Right forelimb (tissue), 1 donor: ENCODE measurements at regions not wholly inside any gene's neighbourhood (a gene's known extent, or its start where the extent isn't known, plus 50 kb on each side); places are given as distances from the start of the nearest gene placed in this dataset.
A peak's percentile ranks its signal among the peaks of the same experiment; 100 is the strongest.
"Not testable (repeated sequence)": the region's sequence is repeated elsewhere in the genome, so short reads cannot be mapped to it uniquely, and the experiment has no call there.

ENCODE experiments used
- DNase-seq: peaks from one replicate; pipeline ENCODE4 v3.0.0-alpha.2; 2018

DNA sequence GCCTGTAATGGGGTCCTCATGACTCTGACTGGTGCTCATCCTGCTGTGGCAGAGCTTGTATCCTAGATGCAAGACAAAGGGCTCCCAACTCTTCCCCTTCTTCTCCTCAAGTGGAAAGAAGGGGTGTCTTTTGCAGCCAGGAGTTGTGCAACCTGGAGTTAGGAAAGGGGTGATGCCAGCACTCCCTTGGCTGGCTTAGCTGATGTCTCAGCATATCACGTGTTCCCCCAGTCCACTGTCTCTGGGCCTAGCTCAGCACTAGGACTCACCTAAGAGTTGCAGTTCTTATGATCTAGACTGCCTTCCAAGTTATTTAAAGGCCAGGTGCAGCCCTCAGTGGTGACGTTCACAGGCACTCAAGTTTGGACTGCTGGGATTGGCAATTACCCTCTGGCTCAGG lies 146.2 kb upstream of the GORAB start:
- DNase-seq = no peak

DNA sequence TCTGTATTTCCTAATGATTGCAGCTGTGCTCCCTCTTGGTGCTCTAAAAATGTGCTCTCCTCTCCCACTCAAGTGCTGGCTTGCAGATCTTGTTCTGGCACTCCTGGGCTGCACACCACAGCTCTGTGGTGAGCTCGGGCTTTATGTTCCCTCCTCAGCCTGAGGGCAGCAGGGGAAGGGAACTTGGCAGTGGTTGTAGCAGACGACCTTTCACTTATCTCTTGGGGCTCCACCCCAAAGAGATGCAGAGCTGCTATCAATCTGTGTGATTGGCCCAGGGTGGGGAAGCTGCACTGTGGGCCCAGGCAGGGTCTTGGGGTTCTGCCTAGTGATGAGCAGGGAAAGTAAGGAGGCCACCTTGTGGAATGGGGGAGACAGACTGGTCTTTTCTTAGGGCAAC lies 143.5 kb upstream of the GORAB start:
- no peak for DNase-seq

DNA sequence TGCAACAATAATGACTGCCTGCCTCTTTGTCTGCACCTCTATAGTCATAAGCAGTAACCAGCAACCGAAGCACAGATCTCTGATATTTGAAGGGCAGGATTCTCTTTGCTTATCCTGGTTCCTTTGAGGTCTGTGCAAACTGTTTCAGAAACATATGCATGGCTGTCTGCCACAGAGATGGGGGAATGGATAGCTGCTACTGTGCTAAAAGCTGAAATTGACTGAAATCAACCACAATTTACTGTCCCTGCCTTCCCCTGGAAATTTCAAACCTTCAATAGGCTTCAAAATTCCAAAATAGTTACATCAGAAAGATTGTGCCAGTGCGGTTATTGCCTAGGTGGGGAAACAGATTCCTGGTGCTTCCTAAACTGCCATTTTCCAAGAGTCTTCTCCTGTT lies 136.8 kb upstream of the GORAB start:
- no peak for DNase-seq

DNA sequence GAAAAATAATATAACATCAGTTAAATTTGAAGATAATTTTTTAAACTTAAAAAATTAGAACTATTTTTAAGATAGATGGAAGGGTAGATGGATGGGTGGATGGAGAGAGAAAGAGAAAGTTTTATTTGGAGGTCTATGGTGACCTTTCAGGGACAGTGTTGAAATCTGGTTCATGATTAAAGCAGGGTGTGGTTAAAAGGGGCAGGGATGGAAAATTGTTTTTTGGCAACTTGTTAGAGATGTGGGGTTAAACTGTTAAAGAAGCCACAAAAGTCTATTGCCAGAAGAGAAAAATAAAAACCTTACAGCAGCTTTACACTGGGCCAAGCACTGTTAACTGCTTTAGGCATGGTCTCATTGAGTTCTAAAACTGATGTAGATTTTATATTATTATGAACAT lies 134.9 kb upstream of the GORAB start:
- DNase-seq = no peak

DNA sequence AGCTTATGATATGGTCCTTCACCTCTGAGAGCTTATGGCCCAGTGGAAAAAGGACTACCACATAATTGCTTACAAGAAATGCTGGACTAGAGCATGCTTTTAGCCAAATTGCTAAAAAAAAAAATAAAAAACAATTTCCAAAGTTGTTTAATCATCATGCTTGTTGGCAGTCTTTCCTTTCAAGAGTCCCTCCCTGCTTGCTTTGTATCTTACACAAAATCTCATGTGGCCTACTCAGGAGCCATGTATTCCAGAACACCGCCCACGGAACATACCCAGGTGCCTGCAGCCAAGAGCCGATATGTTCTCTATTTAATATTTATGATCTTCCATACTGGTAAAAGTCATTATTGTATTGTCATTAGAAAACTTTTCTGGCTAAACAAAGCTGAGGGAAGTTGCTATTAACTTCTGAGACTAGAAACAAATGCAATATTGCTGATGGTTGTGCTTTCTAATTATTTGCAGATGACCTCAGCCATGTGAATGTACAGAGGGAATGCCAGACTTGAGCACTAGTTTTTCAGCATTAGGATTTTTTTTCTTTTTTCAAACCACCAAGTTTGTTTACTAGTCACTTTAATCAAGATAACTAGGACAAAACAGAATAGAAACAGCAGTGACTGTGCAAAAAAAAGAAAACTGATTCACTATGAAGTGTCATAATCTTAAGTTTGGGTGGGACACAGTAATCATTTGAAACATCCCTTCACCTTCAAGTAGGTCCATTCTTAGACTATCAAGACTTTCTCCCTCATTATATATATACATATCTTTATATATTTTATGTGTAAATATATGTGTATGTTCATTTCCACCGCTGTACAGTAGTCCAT lies 129.3 kb upstream of the GORAB start:
- no peak for DNase-seq

DNA sequence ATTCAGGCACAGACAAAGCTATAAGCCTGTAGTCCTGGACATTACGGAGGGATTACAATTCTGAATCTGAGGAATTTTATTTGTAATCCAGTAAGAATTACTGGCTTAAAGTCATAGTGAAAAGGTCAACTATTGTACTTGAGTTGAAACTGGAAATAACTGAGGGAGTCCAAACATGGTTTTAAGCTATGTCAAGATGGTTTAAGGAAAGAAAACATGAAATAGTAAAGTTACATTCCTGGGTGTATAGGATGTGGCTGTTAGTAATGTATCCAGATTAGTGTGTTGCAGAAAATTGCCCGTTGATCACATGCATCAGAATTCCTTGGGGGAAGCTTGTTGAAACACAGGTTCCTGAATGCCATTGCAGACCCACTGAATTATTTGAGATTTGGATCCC lies 124.8 kb upstream of the GORAB start:
- DNase-seq = no peak

DNA sequence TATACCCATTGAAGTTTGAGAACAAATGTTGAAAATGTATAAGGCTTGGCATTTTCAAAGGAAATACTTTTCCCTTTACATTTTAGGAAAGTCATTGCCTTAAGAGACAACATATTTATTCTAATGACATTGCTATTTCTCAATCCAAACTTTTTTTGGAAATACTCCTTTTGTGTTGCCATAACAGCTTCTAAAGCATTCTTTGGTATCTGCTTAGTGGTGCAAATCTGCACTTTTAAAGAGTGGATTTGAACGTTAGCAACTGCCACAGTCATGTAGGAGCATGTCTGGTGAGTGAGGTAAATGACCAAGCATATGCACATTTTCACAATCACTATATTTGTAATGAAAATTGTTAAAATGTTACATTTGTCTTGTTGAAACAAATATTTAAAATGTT lies 124.4 kb upstream of the GORAB start:
- no peak for DNase-seq

DNA sequence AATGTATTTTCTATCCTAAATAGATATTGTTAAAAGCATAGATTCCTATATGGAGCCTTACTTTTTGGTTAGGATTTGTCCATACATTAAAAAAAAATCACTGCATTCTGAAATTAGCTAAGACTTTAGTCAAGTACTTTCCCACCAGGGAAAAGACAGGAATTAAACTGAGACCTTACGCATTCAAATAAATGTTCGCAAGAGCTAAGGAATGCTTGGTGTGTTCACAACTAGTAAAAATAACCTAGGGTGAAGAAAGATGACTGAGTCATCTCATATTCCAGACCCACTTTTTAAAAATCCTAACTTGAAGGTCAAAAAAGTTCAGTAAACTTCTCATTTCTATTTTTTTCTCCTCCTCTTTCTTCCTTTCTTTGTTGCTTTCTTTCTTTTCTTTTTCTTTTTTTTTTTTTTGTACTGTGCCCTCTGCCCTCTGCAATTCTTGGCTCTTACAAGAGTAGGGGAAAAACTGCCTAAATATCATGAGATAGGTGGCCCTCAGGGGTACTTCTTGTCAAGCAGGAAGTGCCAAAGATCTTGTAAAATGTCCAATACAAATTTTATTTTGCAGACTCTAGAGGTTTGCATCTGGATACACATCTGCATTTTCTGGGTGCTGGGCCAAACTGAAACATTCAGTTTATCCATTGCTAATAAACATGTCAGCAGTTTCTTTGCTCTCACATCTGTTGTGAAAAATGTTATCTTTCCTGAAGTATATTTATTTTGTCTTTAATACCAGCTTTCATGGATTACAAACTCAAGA lies 121.4 kb upstream of the GORAB start:
- no peak for DNase-seq

DNA sequence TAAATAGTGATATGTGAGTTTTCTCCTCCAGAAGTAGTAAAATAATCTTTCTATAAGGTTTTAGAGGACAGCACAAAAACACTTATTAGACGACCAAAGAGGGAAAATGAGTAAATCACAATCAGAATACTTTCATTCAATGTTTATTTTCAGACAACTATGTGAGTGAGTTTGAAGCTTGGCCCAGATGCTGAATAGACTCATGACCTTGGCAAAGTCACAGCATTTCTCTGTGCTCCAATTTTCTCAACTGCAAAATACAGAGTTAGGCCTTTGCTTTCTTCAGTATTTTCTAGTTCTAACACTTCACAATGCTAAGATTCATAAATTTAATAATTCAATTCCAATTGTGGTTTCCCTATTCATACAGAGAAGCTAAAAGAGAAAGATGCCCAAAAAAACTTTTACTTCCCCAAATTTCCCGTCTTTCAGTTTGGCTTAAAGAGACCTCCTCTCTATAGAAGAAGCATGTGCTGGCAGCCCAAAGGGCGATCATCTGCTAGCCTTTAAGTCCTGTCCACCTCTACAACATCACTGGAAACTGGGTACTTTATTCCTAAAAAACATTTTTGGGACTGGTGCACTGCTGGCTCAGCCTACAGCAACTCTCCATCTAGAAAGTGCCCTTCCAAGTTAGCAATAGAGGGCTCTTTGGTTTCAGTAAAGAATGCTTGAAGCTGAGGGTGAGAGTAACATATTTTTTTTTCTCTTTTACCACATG lies 116.8 kb upstream of the GORAB start:
- no peak for DNase-seq

DNA sequence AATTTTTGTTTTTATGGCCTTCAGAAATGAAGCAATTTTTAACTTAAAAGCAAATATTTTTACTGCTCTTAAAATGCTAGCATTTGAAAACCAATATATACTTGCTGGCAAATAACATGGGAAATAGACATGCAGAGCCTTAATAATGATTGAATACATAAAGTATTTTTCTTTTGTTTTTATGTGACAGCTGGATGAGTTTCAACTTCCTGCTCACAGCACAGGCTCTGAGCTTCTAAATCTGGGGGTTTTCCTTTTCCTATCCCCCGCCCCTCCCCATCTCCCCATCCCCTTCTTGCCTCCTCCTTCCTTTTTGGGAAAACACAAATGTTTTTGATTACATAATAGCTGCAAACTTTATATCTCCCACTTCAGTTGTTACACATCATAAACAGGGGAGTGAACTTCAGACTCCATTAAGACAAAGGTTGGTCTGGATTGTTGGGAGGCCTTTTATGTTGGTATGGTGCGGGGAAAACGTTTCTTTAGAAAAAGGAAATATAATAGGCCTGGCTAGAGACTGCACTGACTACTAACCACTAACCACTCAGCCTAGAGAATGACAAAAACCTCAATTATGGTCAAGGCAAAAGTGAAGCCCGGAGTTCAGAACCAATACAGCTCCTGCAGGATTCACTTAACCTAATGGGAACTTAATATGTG lies 116.1 kb upstream of the GORAB start:
- DNase-seq = no peak

DNA sequence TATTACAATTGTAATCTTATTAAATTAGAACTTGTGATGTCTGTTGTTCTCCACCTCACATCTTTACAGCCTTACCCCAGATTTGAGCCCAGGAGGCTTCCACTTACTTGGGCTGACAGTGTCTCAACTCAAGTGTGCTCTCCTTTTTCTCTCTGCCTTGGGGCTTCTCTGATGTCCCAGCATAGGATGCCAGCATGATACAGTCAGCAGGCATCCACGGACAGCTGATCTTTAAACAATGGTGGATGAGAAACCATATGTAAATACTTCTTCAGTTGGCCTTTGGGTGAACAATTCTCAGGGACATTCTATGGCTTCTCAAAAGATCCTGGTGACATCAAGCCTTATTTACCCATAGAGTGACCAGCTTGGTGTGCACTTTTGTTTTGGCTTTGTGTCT lies 107.6 kb upstream of the GORAB start:
- no peak for DNase-seq

DNA sequence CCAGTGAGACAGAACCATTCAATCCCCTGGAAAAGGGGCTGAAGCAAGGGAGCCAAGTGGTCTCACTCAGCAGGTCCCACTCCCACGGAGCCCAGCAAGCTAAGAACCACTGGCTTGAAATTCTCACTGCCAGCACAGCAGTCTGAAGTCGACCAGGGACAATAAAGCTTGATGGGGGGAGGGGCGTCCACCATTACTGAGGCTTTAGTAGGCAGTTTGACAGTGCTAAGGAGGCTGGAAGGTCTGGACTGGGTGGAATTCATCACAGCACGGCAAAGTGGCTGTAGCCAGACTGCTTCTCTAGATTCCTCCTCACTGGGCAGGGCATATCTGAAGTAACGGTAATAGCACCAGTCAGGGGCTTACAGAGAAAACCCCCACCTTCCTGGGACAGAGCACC lies 105.4 kb upstream of the GORAB start:
- DNase-seq = no peak

DNA sequence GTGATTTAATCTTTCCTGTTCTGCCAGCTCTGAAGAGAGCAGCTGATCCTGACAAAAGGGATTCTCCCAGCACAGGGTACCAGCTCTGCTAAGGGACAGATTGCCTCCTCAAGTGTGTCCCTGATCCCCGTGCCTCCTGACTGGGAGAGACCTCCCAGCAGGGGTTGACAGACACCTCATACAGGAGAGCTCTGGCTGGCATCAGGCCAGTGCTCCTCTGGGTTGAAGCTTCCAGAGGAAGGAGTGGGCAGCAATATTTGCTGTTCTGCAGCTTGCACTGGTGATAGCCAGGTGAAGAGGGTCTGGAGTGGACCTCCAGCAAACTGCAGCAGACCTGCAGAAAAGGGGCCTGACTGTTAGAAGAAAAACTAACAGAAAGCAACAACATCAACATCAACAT lies 105.0 kb upstream of the GORAB start:
- DNase-seq = not testable (repeated sequence)

DNA sequence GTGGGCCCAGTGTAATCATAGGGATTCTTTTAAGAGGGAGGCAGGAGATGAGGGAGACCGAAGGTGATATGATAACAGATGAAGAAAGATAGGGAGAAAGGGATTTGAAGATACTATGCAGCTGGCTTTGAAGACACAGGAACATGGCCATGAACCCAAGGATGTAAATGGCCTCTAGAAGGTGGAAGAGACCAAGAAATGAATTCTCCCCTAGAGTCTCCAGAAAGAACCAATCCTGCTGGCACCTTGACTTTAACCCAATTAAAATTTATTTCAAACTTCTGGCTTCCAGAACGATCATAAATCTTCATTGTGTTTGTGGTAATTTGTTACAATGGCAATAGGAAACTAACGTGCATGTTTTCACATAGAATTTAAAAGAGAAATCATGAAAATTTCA lies 95.0 kb upstream of the GORAB start:
- no peak for DNase-seq

DNA sequence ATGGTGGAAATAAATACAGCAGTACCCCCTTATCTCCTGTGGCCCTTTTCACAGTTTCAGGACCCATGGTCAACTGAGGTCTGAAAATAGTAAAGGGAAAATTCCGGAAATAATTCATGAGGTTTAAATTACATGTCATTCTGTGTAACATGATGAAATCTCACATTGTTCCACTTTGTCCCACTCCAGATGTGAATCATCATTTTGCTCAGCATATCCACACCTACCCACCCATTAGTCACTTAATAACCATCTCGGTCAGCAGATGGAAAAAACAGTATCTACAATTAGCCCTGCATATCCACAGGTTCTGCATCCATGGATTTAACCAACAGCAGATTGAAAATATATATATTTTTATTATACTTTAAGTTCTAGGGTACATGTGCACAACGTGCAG lies 86.9 kb upstream of the GORAB start:
- DNase-seq = no peak

DNA sequence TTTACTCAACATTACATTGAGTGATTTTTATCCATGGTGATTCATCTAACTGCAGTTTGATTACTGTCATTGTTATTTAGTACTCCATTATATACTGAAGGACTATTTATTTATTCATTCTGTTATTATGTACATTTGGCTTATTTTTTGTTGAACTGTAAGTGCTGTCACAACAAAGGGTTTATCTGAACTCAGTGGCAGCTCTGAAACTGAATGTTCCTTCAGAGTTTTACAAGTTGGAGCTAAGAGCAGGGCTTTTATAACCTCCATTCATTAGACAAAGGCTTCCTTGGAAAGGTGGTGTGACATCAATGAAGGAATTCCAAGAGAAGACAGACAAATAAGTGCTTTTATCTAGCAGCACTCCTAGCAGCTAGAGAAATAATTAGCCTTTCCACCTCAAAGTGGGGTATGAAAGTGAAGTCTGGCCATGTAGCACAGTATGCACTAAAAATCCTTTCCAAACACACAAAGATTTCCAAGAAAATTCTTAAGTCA lies 83.3 kb upstream of the GORAB start:
- DNase-seq = no peak

DNA sequence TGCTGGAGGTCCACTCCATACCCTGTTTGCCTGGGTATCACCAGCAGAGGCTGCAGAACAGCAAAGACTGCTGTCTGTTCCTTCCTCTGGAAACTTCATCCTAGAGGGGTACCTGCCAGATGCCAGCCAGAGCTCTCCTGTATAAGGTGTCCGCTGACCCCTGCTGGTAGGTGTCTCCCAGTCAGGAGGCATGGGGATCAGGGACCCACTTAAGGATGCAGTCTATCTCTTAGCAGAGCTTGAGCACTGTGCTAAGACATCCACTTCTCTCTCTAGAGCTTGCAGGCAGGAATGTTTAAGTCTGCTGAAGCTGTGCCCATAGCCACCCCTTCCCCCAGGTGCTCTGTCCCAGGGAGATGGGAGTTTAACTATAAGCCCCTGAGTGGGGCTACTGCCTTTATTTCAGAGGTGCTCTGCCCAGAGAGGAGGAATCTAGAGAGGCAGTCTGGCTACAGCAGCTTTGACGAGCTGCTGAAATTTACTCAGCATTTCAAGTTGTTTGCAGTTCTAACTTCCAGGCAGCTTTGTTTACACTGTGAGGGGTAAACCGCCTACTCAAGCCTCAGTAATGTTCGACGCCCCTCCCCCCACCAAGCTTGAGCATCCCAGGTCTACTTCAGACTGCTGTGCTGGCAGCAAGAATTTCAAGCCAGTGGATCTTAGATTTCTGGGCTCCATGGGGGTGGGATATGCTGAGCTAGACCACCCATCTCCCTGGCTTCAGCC lies 74.5 kb upstream of the GORAB start:
- DNase-seq = not testable (repeated sequence)

DNA sequence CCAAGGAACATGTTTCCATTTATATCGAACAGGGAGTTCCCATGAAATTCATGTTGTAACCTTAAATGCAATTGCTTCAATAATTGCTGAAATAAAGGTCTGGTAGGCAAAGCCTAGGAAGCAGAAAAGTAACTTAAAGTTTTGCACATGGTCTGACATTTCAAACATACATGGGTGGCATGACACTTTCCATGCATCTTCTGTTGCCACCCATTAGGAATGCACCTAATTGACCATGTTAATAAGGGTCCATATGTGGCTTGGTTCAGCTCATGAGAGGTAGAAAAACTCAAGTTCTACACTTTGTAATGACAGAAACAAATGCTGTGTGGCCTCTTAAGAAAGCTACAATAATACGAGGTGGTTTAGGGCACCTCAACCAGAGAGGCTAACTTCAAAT lies 72.0 kb upstream of the GORAB start:
- no peak for DNase-seq

DNA sequence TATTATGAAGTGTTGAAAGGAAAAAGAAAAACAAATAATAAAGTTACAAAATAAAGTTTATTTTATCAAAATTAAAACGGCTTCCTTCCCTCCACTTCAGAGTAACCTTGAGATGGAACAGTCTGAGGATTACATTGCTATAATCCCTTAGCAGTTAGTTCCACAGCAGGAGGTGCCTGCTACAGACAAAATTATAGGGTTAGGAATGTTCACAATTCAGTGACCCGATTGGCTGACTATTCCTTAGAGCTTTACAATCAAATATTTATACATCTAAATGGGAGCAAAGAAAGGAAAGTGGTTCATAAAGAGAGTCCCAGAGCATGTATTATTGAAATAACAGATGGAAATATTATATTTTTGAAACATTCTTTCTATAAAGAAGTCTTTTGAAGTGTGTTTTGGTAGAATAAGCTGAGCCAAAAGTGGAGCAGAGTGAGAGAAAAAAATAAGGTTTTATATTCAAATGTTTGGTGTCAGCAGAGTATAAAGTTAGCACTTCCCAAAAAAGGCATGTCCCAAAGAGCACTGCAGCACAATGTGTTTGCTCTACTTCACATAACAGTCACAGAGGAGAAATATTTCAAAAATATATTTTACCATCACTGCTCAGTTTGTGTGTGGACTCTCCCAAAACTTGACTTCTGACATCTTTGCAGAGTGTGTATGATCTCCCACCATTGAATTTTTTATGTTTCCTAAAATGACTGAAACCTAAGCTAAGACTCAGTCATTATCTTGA lies 71.4 kb upstream of the GORAB start:
- DNase-seq = no peak

DNA sequence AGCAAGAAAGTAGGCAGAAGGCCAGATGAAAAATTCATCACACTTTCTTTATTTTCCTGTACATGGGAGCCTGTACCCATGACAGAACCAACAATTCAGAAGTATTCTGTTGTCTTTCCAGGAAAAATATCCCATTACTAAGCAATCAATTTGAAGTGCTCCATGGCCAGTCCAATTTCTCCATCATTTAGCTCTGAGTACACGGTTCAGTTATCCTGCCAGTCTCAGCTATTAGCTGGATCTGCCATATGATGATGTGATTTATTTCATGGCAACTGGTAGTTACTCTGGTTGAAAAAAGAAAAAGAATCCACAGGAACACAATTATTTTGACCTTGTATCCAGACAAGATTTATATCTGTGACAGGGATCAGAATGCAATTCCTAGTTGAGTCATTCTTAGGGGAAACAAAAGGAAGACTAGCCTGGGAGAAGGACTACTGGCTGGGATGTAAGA lies 70.6 kb upstream of the GORAB start:
- no peak for DNase-seq

DNA sequence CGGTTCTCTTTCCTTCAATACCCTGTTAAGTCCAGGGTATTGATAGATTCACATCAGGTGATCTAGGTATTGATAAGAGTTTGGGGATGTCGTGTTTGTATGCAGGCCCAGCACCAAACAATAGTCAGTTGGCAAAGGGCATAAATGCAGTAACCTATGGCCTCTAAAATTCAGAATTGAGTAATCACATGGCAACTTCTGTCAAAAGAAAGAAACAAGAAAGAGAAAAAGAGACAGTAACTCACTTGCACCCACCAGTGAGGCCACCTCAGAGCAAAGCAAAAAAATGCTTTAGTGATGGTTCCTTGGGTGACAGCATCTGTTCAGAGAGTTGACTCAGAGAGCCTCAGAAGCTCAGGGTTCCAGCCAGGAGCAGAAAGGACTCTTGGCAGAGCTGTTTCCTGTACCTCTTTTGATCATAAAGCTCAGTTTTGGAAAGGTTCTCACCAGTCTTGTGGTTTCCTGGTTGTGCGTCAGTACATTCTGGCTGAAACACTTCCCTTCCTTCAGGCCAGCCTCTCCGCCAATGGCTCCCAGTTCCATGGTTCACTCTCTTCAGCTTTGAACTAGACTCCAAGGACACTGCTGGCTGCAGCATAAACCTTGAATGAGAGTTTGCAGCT lies 70.1 kb upstream of the GORAB start:
- DNase-seq = peak; percentile 70
